Osteoblast (primary cell): ENCODE measurements at regions not wholly inside any gene's neighbourhood (a gene's known extent, or its start where the extent isn't known, plus 50 kb on each side); places are given as distances from the start of the nearest gene placed in this dataset.

ENCODE experiments used
- DNase-seq: peaks from one replicate; pipeline ENCODE4 v3.0.0; 2011; ENCODE audit warnings: low spot score, mixed read lengths; ENCODE audit not compliant: insufficient read length; ENCODE audit errors: missing footprints
- H2AFZ ChIP-seq: 2 replicates; pipeline ENCODE4 v1.6.0; 2011; ENCODE audit warnings: mild to moderate bottlenecking, low read length
- H3K27ac ChIP-seq: 2 replicates; pipeline ENCODE4 v1.5.1; 2011; ENCODE audit warnings: mild to moderate bottlenecking, low read depth, low read length, moderate library complexity
- H3K27me3 ChIP-seq: 2 replicates; pipeline ENCODE4 v1.6.0; 2012; ENCODE audit warnings: mild to moderate bottlenecking, control low read depth, inconsistent platforms, low read length, moderate library complexity; ENCODE audit not compliant: insufficient read depth
- H3K36me3 ChIP-seq: 2 replicates; pipeline ENCODE4 v1.5.1; 2011; ENCODE audit warnings: mild to moderate bottlenecking, low read length, control low read depth, moderate library complexity; ENCODE audit not compliant: insufficient read depth
- H3K4me1 ChIP-seq: 2 replicates; pipeline ENCODE4 v1.5.1; 2011; ENCODE audit warnings: mild to moderate bottlenecking, low read length, control low read depth, moderate library complexity; ENCODE audit not compliant: insufficient read depth
- H3K4me2 ChIP-seq: 2 replicates; pipeline ENCODE4 v1.6.0; 2011; ENCODE audit warnings: mild to moderate bottlenecking, low read length; ENCODE audit not compliant: insufficient read depth
- H3K4me3 ChIP-seq: fragments of 200-600 bp; sonication (generic); 3 replicates; pipeline ENCODE4 v1.5.1; 2012; ENCODE audit warnings: mild to moderate bottlenecking, low read length, inconsistent platforms; ENCODE audit not compliant: insufficient read depth
- H3K79me2 ChIP-seq: 2 replicates; pipeline ENCODE4 v1.6.0; 2012; ENCODE audit warnings: mild to moderate bottlenecking, low read length, control low read depth, inconsistent platforms; ENCODE audit not compliant: insufficient read depth
- H3K9me3 ChIP-seq: 2 replicates; pipeline ENCODE4 v1.5.1; 2011; ENCODE audit warnings: low read depth, low read length, control low read depth
- H4K20me1 ChIP-seq: 2 replicates; pipeline ENCODE4 v1.6.0; 2012; ENCODE audit warnings: mild to moderate bottlenecking, low read length, control low read depth; ENCODE audit not compliant: insufficient read depth
- TF ChIP-seq, protein P1 (sequence below): IDR thresholded peaks from 2 replicates; pipeline ENCODE4 v1.5.1; 2011; ENCODE audit warnings: mild to moderate bottlenecking, low read depth, low read length, moderate library complexity; ENCODE audit errors: extremely low read depth

DNA sequence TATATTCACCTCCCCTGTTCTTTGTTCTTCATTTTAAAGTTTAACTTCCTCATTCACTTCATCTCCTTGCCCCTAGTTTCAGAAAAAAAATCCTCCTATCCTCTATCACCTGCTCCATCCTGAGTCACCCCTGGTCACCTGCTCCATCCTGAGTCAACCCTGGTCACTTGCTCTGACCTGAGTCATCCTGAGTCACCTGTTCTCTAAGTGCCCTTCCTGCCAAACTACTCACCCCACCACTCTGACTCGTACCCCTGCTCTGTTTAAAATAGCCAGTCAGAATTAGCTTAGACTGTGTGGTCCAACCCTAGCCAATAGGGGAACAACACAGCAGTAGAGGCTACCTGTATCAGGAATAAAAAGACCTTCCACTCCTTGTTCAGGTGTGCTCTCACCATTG, 716.9 kb downstream of the ZBBX start:
- H3K4me2 ChIP-seq = no peak overlapping the region
- no peaks in the 10 kb centered on the region for H3K4me1 ChIP-seq
- no peaks in the 10 kb centered on the region for H3K36me3 ChIP-seq
- H2AFZ ChIP-seq = no peak overlapping the region
- TF ChIP-seq, protein P1, sequence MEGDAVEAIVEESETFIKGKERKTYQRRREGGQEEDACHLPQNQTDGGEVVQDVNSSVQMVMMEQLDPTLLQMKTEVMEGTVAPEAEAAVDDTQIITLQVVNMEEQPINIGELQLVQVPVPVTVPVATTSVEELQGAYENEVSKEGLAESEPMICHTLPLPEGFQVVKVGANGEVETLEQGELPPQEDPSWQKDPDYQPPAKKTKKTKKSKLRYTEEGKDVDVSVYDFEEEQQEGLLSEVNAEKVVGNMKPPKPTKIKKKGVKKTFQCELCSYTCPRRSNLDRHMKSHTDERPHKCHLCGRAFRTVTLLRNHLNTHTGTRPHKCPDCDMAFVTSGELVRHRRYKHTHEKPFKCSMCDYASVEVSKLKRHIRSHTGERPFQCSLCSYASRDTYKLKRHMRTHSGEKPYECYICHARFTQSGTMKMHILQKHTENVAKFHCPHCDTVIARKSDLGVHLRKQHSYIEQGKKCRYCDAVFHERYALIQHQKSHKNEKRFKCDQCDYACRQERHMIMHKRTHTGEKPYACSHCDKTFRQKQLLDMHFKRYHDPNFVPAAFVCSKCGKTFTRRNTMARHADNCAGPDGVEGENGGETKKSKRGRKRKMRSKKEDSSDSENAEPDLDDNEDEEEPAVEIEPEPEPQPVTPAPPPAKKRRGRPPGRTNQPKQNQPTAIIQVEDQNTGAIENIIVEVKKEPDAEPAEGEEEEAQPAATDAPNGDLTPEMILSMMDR = no peak
- DNase-seq = no peak
- H3K27me3 ChIP-seq = no peaks in the 10 kb centered on the region
- no peaks in the 10 kb centered on the region for H4K20me1 ChIP-seq
- H3K27ac ChIP-seq = no peak overlapping the region
- H3K79me2 ChIP-seq = no peaks in the 10 kb centered on the region
- no peak overlapping the region for H3K4me3 ChIP-seq
- peaks cover 3% of the 10 kb centered on the region for H3K9me3 ChIP-seq

DNA sequence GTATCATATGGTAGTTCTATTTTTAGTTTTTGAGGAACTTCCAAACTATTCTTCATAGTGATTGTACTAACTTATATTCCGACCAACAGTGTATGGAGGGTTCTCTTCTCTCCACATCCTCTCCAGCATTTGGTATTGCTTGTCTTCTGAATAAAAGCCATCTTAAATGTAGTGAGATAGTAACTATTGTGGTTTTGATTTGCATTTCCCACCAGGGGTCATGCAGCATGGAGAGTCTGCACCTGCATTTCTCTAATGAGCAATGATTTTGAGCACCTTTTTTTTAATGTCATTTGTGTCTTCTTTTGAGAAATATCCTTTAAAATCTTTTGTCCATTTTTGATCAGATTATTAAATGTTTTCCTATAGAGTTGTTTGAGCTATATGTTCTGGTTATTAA, 718.5 kb downstream of the ZBBX start:
- Histone ChIP-seq H4K20me1 (no peaks in the 10 kb centered on the region), H3K27ac (no peak overlapping the region), H2AFZ (no peak overlapping the region), H3K27me3 (no peaks in the 10 kb centered on the region), H3K4me2 (no peak overlapping the region), H3K9me3 (peaks cover 3% of the 10 kb centered on the region), H3K4me1 (no peaks in the 10 kb centered on the region), H3K36me3 (no peaks in the 10 kb centered on the region), H3K4me3 (no peak overlapping the region), H3K79me2 (no peaks in the 10 kb centered on the region)
- TF ChIP-seq, protein P1 = no peak
- no peak for DNase-seq

DNA sequence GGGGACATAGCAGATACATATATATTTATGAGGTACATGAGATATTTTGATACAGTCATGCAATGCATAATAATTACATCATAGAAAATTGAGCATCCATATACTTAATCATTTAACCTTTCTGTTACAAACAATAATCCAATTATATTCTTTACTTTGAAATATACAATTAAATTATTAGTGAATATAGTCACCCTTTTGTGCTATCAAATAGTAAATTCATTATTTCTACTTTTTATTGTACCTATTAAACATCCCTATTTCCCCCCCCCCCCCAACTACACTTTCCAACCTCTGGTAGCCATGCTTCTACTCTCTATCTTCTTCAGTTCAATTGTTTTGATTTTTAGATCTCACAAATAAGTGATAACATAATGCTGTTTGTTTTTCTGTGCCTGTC, 719.1 kb downstream of the ZBBX start:
- Histone ChIP-seq H3K79me2 (no peaks in the 10 kb centered on the region), H2AFZ (no peak overlapping the region), H3K4me3 (no peak overlapping the region), H3K27ac (no peak overlapping the region), H3K9me3 (peaks cover 3% of the 10 kb centered on the region), H3K4me1 (no peaks in the 10 kb centered on the region), H3K4me2 (no peak overlapping the region), H4K20me1 (no peaks in the 10 kb centered on the region), H3K27me3 (no peaks in the 10 kb centered on the region), H3K36me3 (no peaks in the 10 kb centered on the region)
- DNase-seq = no peak
- TF ChIP-seq, protein P1 = no peak

DNA sequence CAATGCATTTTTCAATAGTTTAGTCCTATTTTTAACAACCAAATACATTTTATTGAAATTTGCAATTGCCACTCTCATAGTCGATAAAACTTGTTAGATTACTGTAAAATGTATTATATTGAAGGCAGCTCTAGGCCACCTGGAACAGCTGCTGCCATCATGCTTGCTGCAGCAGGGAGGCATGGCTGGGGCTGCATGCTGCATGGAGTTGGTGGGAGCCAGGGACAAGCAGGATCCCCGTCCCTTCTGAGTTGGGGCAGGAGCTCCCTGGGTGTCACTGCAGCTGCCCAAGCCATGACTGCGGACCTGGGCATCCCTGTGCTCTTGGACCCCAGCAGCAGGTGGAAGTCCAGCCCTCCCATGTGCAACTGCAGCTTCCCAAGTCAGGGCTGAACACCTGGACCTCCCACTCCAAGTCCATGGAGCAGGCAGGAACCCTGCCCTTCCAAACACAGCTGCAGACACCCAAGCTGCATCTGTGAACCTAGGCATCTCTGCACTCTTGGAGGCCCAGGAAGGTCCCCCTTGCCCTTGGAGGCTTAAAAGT, 742.0 kb downstream of the ZBBX start:
- no peak overlapping the region for H3K4me3 ChIP-seq
- H3K27ac ChIP-seq = no peak overlapping the region
- no peaks in the 10 kb centered on the region for H3K79me2 ChIP-seq
- no peaks in the 10 kb centered on the region for H3K36me3 ChIP-seq
- no peak overlapping the region for H2AFZ ChIP-seq
- no peaks in the 10 kb centered on the region for H4K20me1 ChIP-seq
- H3K4me2 ChIP-seq = no peak overlapping the region
- TF ChIP-seq, protein P1 = no peak
- no peak for DNase-seq
- H3K27me3 ChIP-seq = no peaks in the 10 kb centered on the region
- H3K9me3 ChIP-seq = peaks cover 5% of the 10 kb centered on the region
- H3K4me1 ChIP-seq = no peaks in the 10 kb centered on the region
